Bone marrow (tissue), 2 donors: ENCODE measurements at regions not wholly inside any gene's neighbourhood (a gene's known extent, or its start where the extent isn't known, plus 50 kb on each side); places are given as distances from the start of the nearest gene placed in this dataset.
"Not testable (repeated sequence)": the region's sequence is repeated elsewhere in the genome, so short reads cannot be mapped to it uniquely, and the experiment has no call there.

Source experiments
- DNase-seq, 2 donors: peaks; one replicate each; lab custom pipeline; 2025; lab: John Stamatoyannopoulos, UW

DNA sequence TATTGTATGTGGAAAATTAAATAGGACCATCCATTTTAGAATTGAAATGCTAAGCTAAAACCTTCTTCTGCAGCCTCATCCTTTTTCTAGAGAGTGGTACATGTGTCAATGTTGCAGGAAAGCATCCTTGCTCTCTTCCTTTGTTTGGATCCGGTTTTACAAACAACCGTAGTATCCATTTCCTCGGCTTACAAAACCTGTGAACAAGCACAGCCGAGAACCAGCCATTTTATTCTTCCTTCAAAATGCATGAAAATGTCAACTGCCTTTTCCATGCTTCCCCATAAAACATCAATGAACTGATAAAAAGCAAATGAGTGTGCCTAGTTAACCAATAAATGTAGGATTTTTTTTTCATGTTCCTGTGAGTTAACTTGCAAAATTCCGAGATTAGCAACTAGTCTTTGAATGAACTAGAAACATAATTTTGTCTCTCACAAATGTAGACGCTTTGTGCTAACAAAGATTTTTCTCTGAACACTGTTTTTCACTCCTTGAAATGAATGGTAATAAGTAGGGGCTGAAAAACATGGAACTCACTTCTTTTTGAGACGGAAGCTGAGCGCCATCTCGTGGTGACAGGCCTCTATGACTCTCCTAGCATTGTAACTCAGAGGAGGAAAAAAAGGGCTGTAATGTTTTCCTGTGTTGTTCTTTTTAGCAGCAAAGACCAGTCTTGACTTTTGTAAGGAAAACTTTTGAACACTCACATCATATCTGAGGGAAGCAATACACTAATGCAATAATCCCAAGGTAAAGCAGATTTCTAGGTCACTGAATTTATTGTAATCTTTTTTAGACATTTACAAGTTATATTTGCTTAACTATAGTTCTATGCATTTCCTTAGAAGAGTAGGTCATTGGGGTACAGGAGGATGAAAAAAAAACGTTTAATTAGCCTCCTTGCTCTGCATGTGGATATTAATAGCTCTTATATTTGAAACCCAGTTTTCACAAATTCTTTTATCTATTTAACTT lies 157.4 kb upstream of the FOXG1 start:
- DNase-seq = peak in 1 of 2 donors; percentile 28

DNA sequence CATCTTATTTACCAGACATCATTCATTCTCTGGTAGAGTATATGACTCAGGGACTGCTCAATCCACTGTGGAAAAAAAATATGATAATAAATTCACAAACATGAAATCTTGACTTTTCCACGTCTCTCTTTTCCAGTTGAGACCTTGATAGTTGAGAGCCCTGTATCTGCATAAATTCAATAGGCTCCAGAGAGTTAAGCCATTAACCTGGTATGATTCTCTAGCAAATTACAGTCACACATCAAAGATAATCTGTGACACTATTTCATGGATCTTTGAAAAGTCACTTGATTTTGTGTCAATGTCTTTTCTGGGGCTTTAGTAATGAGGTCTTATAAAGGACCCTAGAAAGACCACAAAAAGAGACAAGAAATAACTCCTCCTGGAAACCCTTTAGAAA lies 154.2 kb upstream of the FOXG1 start:
- no peak for DNase-seq

DNA sequence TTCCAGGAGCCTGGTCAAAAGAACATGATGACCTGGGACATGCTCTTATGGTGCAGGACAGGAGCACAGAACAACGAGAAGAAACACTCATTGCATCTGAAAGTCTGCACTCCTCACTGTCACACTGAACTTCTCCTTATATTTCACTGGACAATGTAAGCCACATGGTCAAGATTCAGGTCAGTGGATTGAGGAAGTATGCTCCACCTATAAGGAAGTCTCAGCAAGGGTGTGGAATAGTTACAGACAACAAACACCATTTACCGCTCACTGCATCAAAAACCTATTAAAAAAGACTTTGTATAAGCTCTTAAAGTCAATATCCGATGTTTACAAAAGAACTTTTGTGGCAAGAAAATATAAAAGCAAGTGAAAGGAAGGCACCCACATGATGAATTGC lies 153.1 kb upstream of the FOXG1 start:
- DNase-seq = no peak

DNA sequence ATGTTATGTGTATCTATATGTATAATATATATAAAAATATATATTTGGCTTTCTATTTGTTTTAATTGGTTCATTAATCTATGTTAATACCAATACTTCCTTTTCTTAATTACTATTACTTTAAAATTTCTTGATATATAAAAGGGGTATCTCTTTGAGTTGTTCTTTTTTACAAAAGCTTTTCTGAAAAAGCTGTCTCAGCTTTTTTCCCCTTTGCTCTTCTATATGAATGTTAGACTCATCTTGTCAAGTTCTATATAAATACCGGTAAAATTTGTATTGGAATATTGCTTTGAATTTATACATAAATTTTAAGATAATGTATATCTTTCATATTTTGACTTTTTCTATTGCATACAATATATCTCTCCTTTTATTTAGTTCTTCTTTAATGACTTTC lies 139.8 kb upstream of the FOXG1 start:
- no peak for DNase-seq

DNA sequence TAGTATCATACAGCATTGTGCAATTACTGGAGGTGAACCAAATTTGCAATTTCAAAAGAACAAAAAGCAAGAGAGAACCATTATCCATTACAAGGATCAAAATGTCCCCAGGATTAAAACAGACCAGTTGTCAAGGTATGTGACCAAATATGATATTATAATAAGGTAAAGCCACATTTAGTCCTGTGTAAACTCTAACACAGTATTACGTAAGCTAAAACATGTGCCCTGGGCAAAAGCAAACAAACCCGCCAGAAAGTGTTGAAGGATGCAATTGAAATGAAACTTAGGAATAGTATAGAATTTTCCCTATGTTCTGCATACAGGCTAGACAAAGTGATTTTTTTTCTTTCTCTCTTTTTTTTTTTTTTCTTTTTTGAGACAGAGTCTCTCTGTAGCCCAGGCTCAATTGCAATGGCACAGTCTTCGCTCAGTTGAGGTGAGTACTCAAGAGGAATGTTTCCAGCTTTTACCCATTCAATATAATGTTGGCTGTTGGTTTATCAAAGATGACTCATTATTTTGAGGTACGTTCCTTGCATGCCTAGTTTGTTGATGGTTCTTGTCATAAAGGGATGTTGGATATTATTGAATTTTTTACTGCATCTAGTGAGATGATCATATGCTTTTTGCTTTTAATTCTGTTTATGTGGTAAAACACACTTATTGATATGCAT lies 137.1 kb upstream of the FOXG1 start:
- DNase-seq = no peak

DNA sequence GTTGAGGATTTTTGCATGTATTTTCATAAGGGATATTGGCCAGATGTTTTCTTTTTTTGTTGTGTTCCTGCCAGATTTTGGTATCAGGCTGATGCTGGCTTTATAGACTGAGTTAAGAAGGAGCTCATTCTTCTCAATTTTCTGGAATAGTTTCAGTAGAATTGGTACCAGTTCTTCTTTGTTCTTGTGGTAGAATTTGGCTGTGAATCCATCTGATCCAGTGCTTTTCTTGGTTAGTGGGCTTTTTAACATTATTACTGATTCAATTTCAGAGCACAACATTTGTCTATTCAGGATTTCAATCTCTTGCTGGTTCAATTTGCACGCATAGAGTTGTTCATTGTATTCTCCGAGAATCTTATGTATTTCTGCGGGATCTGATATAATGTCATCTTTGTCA lies 136.5 kb upstream of the FOXG1 start:
- DNase-seq = no peak

DNA sequence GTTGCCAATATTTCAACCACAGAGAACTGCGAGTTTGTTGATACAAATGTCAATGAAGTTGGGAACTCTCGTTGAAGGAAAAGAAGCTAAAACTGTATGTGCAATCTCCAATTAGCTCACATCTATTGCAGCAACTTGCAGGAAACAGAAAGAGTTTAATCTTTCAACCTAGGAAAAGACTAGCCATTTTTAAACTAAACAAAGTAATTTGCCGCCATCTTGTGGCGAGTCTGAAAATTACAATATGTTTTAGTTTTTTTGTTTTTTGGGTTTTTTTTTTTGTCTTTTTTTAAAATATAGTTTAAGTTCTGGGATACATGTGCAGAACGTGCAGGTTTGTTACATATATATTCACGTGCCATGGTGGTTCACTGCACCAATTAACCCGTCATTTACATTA lies 131.2 kb upstream of the FOXG1 start:
- no peak for DNase-seq

DNA sequence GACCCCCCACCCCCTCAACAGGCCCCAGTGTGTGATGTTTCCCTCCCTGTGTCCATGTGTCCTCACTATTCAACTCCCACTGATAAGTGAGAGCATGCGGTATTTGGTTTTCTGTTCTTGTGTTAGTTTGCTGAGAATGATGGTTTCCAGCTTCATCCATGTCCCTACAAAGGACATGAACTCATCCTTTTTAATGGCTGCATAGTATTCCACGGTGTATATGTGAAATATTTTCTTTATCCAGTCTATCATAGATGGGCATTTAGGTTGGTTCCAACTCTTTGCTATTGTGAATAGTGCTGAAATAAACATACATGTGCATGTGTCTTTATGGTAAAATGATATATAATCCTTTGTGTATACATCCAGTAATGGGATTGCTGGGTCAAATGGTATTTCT lies 130.8 kb upstream of the FOXG1 start:
- not testable (repeated sequence) for DNase-seq

DNA sequence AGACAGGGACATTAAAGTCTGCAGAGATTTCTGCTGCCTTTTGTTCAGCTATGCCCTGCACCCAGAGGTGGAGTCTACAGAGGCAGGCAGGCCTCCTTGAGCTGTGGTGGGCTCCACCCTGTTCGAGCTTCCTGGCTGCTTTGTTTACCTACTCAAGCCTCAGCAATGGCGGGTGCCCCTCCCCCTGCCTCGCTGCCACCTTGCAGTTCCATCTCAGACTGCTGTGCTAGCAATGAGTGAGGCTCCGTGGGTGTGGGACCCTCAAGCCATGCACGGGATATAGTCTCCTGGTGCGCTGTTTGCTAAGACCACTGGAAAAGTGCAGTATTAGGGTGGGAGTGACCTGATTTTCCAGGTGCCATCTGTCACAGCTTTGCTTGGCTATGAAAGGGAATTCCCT lies 125.4 kb upstream of the FOXG1 start:
- not testable (repeated sequence) for DNase-seq

DNA sequence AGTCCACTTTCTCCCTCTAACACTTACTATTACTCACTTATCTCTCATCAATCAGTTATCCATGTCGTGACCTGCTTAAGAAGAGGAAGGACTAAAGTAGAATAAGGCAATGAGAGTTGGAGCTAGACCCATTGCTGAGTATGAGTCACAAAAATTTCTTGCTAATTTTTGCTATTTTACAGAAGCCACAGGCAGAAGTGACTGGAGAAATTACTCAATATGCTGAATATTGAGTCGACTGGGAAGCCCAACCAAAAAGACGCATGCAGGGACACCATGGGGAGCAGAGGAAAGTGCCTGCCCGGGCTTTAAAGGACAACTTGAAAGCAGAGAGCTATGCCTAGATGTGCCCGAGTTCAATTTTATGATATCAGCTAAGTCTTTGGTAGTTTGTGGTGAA lies 115.4 kb upstream of the FOXG1 start:
- no peak for DNase-seq

DNA sequence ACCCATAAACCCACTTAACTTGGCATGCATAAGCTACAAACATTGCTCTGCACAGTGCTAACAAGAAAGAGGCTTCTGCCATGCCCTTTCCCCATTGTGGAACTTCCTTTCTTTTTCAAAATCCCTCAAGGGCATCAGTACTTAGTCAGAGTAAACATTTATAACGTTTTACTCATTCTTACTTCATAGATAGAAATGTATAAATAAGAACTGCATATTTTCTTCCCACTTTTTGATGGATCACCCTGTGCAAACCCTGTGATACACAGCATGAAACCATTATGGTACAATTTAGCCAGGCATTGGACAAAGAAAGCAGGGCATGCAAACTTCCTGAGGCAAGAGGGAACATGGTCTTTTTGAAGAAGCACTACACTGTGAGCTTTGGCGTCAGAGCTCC lies 113.8 kb upstream of the FOXG1 start:
- no peak for DNase-seq

DNA sequence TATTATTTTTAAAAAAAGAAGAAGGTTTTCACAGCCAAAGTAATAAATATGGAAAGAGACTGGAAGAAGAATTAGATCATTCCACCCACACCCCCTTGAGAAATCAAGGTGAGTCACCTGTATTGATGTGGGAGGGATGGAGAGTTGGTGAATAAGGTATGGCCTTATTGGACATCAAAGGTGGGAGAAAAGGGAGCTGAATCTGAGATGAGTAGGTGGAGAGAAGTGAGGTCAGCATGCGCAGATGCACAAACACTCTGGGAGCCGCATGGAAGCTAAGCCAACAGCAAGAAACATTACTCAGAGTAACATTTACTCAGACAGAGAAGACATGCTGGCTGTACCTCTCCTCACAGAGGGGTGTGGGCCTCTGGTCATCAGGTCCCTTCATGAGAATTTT lies 113.1 kb upstream of the FOXG1 start:
- DNase-seq = no peak

DNA sequence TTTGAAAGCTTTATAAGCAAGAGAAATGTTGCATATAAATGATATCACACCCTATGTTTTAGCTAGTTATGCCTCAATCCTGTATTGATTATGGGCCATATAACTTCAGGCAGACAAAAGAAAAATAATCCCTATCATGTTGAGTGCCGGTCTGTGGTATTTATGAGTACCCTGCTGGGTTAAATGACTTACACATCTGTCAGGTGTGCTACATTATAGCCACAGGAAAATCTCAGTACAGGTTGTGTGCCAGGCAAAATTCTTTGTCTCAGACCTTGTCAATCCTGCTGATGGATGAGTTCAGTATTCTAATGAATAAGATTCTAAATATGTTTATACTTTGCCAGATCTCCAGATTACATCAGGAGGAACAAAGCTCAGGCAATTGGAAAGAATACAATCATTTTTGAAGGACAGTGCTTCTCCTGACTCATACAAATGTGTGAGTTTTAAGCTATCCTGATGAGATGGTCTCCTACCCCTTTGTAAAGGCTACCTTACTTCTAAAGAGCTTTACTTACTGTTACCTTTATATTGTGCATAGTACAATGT lies 109.8 kb upstream of the FOXG1 start:
- no peak for DNase-seq

DNA sequence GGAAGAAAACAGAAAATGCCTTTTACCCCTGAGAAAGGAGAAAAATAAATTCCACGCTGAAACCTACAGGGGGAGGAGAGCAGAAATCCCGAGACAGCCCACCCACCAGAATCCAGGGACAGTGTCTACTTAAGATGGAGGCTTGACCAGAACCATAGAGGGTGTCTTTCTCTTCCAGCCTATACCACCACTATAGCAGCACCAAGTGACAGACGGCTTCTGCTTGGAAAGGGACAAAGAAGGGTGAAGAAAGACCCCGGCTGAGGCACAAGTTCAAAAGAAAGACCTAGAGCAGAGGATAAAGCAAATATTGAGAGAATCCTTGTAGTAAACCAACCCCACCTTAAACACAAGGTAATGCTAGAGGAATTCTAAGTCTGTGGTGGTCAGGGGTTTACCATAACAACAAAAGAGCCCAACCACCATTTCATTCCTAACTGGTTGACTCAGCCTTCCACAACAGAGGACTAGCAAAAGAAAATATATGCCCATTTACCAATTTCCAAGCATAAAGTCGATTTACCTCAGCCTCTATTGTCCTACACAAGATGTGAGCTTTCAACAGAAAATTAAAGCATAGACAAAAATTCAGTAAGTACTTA lies 105.3 kb upstream of the FOXG1 start:
- DNase-seq = no peak

DNA sequence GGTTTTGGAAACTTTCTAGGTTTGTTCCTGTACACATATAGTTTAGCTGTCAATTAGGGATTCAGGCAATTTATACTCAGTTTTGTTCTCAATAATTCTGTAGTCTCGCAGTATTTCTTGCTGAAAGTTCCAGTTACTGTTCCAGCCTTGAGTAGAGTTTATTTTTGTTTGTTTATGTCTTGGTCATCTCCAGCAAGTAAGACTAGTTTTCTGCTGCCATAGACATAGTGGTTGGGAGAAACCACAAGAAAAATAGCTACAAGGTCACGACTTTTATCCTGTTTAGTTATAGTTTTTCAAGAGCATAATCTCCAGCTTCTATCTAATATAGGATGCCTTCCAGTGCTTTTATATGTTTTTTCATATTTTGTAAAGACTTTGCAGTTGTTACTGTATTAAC lies 99.6 kb upstream of the FOXG1 start:
- DNase-seq = no peak

DNA sequence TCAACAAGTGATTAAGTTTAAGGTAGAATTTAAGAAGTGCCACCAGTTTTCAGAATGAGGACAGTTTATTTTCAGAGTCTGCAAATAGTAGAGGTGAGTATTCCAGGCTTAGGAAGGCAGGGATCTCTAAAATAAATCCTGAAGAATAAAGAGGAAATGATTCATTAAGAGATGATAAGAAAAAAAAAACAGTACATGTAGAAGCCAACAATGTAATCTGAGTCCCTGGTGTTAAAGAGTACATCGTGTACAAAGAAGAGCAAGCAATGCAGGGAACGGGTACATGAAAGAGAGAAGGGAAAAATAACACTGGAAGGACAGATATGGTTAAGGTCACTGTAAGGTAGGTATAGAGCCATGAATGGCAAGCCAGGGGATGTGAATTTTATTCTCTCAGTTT lies 95.2 kb upstream of the FOXG1 start:
- no peak for DNase-seq

DNA sequence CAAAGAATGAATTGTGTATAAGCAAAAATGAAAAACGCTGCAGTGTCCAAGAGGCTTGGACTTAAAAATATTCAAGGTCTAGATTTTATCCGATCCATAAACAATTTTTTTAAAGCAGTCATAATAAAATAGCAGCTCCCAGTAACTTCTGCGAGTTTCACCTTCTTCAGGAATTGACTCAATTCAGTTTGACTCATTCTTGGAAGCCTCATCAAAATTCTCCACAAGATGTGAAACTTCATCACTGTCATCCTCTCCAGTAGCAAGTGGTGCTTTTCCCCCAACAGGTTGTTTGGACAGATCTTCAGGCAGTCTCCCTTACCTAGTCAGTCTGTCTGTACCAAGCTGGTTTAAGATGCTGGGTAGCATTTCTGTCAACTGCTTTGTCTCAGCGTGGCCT lies 93.5 kb upstream of the FOXG1 start:
- DNase-seq = no peak

DNA sequence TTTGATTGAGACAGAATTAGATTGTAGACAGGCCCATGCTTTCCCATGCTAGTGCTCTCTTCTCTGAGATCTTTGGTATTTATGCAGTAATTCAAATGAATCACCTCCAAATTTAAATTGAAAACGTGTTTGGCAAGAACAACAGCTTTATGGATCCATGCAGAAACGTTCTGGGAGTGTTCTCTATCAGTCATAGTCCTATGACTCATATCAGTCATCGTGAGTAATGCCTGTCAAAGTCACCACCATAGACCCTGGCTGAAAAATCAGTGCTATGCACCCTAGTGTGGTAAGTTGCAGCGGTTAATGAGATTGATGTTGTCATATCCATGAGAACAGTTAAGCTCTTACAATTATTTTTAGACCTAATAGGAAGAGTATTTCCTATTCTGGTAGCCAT lies 90.1 kb upstream of the FOXG1 start:
- DNase-seq = no peak

DNA sequence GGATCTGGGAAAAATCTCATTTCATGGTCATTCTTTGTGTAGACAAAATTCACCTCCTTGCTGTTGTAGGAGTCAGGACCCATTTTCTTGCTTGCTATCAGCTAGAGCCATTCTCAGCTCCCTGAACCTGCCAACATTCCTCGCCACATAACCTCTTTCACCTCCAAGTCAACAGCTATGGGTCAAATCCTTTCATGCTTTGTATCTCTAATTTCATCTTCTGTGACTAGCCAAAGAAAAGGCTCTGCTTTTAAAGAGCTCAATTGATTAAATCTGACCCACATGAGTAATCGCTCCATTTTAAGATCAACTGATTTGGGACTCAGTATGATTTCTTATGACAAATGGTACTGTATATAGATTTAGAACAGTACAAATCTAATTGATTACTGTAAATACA lies 89.2 kb upstream of the FOXG1 start:
- DNase-seq = no peak

DNA sequence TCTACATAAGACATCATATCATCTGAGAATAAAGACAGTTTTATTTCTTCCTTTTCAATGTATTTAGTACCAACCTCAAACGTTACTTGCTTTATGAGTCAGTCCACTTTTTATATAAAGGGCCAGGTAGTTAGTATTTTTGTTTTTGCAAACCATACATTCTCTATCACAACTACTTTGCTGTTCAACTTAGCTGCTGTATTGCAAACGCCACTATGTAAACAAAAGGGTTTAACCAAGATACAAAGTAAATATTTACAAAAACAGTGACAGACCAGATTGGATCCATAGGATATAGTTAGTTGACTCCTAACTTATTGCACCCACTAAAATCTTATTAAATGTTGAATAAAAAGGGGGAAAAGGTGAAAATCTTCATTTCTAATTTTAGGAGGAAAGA lies 87.7 kb upstream of the FOXG1 start:
- DNase-seq = no peak

DNA sequence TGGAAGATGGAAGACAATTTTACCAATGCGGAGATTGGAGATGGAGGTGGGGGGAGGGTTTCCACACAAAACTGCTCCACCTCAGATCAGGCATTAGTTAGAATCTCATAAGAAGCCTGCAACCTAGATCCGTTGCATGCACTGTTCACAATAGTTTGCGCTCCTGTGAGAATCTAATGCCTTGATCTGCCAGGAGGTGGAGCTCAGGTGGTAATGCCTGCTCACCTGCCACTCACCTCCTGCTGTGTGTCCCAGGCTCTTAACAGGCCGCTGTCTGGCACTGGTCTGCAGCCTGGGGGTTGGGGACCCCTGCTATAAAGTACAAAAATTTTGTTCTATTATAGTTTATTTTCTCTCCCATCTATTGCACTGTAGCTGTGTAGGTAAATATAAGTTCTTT lies 84.9 kb upstream of the FOXG1 start:
- no peak for DNase-seq

DNA sequence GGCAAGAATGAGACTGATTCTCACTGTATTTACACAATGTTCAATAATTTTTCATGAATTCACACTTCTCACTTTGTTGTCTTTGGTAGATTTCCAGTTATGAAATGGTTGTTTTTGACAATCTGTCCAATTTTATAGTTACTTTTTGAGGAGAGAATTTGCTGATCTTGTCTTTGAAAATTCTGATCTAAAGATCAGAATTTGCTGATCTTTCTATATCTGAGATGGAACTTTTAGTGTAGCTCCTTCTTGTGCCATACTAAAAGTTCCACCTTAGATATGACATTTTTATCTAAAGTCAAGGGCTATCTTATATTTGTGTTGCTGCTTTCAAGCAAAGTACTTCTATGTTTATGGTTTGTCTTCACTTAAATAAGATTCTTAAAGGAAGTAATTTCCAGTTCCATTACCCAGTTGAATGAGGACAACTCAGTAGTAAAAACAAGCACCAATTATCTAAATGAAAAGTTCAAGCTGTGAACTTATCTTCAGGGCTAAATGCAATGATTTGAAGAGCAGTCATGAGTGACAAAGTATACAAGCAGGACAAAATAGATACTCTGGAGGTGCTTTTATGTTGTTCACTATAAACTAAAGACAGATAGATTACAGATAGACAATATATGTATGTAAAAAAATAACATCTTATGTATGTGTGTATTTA lies 76.4 kb upstream of the FOXG1 start:
- no peak for DNase-seq
